ENCODE measurements at regions not wholly inside any gene's neighbourhood (a gene's known extent, or its start where the extent isn't known, plus 50 kb on each side); places are given as distances from the start of the nearest gene placed in this dataset.

DNA sequence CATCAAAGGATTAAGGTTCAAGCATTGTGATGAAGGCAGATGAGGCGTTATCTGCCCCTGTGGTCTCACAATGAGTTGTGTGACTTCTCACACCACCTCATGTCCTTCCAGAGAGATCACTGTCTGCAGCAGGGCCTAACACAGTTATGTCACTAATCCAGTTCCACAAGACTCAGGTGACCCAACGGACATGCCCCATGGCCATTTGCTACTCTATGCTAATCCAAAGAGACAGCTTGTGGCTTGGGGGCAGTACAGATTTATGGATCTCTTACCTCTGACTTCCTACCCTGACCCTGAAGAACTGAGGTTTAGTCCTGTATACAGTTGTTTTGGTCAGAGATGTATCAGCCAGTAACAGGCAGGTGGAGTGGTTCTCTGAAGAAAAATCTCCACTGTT is 147.1 kb downstream of the GLUL start:
- H3K27ac ChIP-seq, result no peak overlapping the region
- intact Hi-C loops (cut with DNase I), result no loop called here
- H3K4me3 ChIP-seq, result no peak overlapping the region
- 91 to 98% (median 96%) methylated on average over 2 of the region's 2 CpGs for WGBS, 4 donors
- no peaks in the 10 kb centered on the region for H3K36me3 ChIP-seq
- ATAC-seq (no peak), DNase-seq (no peak)
- TF ChIP-seq, protein P1, sequence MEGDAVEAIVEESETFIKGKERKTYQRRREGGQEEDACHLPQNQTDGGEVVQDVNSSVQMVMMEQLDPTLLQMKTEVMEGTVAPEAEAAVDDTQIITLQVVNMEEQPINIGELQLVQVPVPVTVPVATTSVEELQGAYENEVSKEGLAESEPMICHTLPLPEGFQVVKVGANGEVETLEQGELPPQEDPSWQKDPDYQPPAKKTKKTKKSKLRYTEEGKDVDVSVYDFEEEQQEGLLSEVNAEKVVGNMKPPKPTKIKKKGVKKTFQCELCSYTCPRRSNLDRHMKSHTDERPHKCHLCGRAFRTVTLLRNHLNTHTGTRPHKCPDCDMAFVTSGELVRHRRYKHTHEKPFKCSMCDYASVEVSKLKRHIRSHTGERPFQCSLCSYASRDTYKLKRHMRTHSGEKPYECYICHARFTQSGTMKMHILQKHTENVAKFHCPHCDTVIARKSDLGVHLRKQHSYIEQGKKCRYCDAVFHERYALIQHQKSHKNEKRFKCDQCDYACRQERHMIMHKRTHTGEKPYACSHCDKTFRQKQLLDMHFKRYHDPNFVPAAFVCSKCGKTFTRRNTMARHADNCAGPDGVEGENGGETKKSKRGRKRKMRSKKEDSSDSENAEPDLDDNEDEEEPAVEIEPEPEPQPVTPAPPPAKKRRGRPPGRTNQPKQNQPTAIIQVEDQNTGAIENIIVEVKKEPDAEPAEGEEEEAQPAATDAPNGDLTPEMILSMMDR (IDR thresholded peaks at IDR 0.05), result no peak
- TF ChIP-seq POLR2A (IDR thresholded peaks at IDR 0.05), result no peak
- no peaks in the 10 kb centered on the region for H3K9me3 ChIP-seq
- H3K27me3 ChIP-seq, result no peaks in the 10 kb centered on the region
- peaks cover 0 to 4% (median 0%) of the 10 kb centered on the region in 12 donors for H3K4me1 ChIP-seq

DNA sequence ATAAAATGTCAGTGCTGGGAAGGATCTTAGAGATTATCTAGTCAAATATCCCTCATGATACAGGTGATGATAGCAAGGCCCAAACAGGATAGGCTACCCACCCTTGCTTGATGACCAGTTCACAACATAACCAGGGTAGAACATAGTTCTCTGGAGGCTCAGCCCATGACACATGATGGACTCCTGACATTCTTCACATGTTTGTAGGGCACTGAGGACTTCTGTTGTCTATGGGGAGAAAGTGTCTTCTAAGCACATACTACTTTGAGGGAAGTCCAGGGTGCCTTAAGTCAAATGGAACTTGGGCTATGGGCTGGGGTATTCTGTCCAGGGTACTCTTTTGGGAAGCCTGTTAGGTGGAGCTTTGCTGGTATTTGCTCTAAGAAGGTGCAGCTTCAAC is 148.9 kb downstream of the GLUL start:
- ATAC-seq (no peak), DNase-seq (no peak)
- peaks cover 0 to 4% (median 0%) of the 10 kb centered on the region in 12 donors for H3K4me1 ChIP-seq
- no peaks in the 10 kb centered on the region for H3K36me3 ChIP-seq
- no peak overlapping the region for H3K4me3 ChIP-seq
- no peaks in the 10 kb centered on the region for H3K9me3 ChIP-seq
- intact Hi-C loops (cut with DNase I), result no loop called here
- no peaks in the 10 kb centered on the region for H3K27me3 ChIP-seq
- H3K27ac ChIP-seq, result peak overlapping the region in 1 of 12 donors; percentile 27
- TF ChIP-seq, protein P1 (IDR thresholded peaks at IDR 0.05), result no peak

DNA sequence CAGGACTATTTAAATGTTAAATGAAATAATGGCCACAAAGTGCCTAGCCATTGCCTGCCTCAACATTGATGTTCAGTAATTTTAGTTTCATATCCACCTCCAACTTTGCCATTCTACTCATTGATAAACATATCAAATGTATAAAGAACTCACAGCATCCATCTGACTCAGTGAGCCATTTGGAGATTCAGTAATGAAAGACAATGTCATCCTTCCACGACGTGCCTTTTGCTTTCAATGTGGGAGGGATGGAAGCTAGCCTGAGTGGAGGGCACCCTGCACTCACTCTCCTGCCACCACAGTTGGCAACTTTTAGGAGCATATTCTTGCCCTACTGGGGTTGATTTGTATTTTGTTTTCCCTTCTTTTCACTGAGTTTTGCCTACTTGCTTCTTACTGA is 151.5 kb downstream of the GLUL start:
- DNase-seq (no peak), ATAC-seq (no peak)
- TF ChIP-seq, protein P1 (IDR thresholded peaks at IDR 0.05), result no peak
- TF ChIP-seq POLR2A (IDR thresholded peaks at IDR 0.05), result no peak
- intact Hi-C loops (cut with DNase I), result no loop called here
- Histone ChIP-seq H3K4me1 (peaks cover 0 to 16% (median 2%) of the 10 kb centered on the region in 12 donors), H3K27me3 (no peaks in the 10 kb centered on the region), H3K36me3 (no peaks in the 10 kb centered on the region), H3K9me3 (no peaks in the 10 kb centered on the region), H3K4me3 (no peak overlapping the region), H3K27ac (peak overlapping the region in 1 of 12 donors; percentile 36)
- 79 to 90% (median 88%) methylated on average over 2 of the region's 2 CpGs for WGBS, 4 donors

DNA sequence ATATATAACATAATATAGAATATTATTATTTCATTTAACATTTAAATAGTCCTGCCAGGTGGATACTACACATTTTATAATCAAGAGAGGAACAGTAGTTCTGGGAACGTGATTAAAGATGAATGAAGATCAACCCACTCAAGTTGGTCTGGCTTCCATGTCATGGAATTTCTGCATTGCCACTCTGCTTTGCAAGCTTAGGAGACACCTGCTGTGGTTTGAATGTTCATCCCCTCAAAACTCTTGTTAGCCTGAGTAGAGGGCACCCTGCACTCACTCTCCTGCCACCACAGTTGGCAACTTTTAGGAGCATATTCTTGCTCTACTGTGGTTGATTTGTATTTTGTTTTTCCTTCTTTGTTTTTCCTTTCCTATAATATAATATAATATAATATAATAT is 153.2 kb downstream of the GLUL start:
- TF ChIP-seq, protein P1 (IDR thresholded peaks at IDR 0.05), result no peak
- no peak for TF ChIP-seq POLR2A (IDR thresholded peaks at IDR 0.05)
- Histone ChIP-seq H3K36me3 (no peaks in the 10 kb centered on the region), H3K27ac (no peak overlapping the region), H3K9me3 (no peaks in the 10 kb centered on the region), H3K4me3 (no peak overlapping the region), H3K4me1 (peaks cover 0 to 16% (median 2%) of the 10 kb centered on the region in 12 donors), H3K27me3 (no peaks in the 10 kb centered on the region)
- 90 to 98% (median 94%) methylated on average over 1 of the region's 1 CpG for WGBS, 4 donors
- DNase-seq (no peak), ATAC-seq (no peak)
- intact Hi-C loops (cut with DNase I), result loop anchor here in 1 of 10 donors (10.0 kb wide), 1 partner anchor 126 kb away; no protein-coding TSS in a partner anchor

Measured in heart left ventricle (tissue), 16 donors.